NCI-H524 treated with DMSO at 0.1 percent for 48 hours (cell line): ENCODE measurements at regions not wholly inside any gene's neighbourhood (a gene's known extent, or its start where the extent isn't known, plus 50 kb on each side); places are given as distances from the start of the nearest gene placed in this dataset.

ENCODE experiments used
- DNase-seq: peaks from one replicate; lab custom pipeline; 2025; lab: John Stamatoyannopoulos, UW

GRCh38 chr1:114224196-114224907 lies 70.7 kb upstream of the SYT6 start:
- DNase-seq, result no peak

- DNase-seq, result no peak
Measured at GRCh38 chr1:114222920-114223319, 69.3 kb upstream of the SYT6 start.

GRCh38 chr1:114219172-114219868 lies 65.7 kb upstream of the SYT6 start:
- no peak for DNase-seq

GRCh38 chr1:114218361-114219171 lies 64.9 kb upstream of the SYT6 start:
- no peak for DNase-seq

- peak; percentile 53 for DNase-seq
Measured at GRCh38 chr1:114216431-114217173, 62.9 kb upstream of the SYT6 start.

- DNase-seq, result no peak
Measured at GRCh38 chr1:114215436-114215835, 61.8 kb upstream of the SYT6 start.

GRCh38 chr1:114214016-114214415 lies 60.3 kb upstream of the SYT6 start:
- DNase-seq, result no peak

GRCh38 chr1:114209971-114210370 lies 56.3 kb upstream of the SYT6 start:
- no peak for DNase-seq

- DNase-seq, result no peak
Measured at GRCh38 chr1:114208714-114209113, 55.0 kb upstream of the SYT6 start.

GRCh38 chr1:114208106-114208505 lies 54.4 kb upstream of the SYT6 start:
- DNase-seq, result no peak

- DNase-seq, result no peak
Measured at GRCh38 chr1:114207635-114208034, 54.0 kb upstream of the SYT6 start.

- DNase-seq, result no peak
Measured at GRCh38 chr1:114206392-114206791, 52.7 kb upstream of the SYT6 start.

- DNase-seq, result no peak
Measured at GRCh38 chr1:114203595-114204128, 50.0 kb upstream of the SYT6 start.
